WTC11 (cell line): ENCODE measurements at regions not wholly inside any gene's neighbourhood (a gene's known extent, or its start where the extent isn't known, plus 50 kb on each side); places are given as distances from the start of the nearest gene placed in this dataset.

Experiments used
- ATAC-seq: fragments of 200-7000 bp; cut with Tn5 transposase; 2 replicates; pipeline ENCODE4 v1.10.0; 2021; ENCODE audit warnings: mild to moderate bottlenecking, moderate library complexity
- CTCF ChIA-PET: fragments of 300-600 bp; sonication (Branson Sonifier 250); formaldehyde crosslinking; loops from one replicate; lab custom pipeline; 2021; ENCODE audit warnings: antibody characterized with exemption; lab: Charles Lee
- POLR2A ChIA-PET: fragments of 350-600 bp; sonication (Branson Sonifier 250); formaldehyde crosslinking; loops from one replicate; lab custom pipeline; 2021; ENCODE audit warnings: antibody characterized with exemption; lab: Charles Lee
- DNase-seq: peaks from one replicate; pipeline ENCODE4 v3.0.0; 2021; ENCODE audit warnings: low spot score
- H3K27ac Mint-ChIP-seq: 2 replicates; pipeline ENCODE4 v1.8.0; 2021; ENCODE audit warnings: mixed read lengths
- H3K27me3 Mint-ChIP-seq: 2 replicates; pipeline ENCODE4 v1.8.0; 2021; ENCODE audit warnings: low read depth, mild to moderate bottlenecking, moderate library complexity, mixed read lengths
- H3K36me3 Mint-ChIP-seq: 2 replicates; pipeline ENCODE4 v1.8.0; 2021; ENCODE audit warnings: mixed read lengths
- H3K4me1 Mint-ChIP-seq: 2 replicates; pipeline ENCODE4 v1.8.0; 2022; ENCODE audit warnings: mixed read lengths
- H3K4me3 Mint-ChIP-seq: 2 replicates; pipeline ENCODE4 v1.8.0; 2021; ENCODE audit warnings: mild to moderate bottlenecking, moderate library complexity, mixed read lengths
- H3K9me3 Mint-ChIP-seq: 2 replicates; pipeline ENCODE4 v1.8.0; 2021; ENCODE audit warnings: mixed read lengths
- GRHL2 ChIP-seq: fragments of 250-450 bp; sonication (Bioruptor Pico); IDR thresholded peaks from 2 replicates; pipeline ENCODE4 v1.8.0; 2022; ENCODE audit warnings: mild to moderate bottlenecking, moderate library complexity; ENCODE audit not compliant: insufficient replicate concordance, severe bottlenecking
- NFE2L1 ChIP-seq: sonication (generic); formaldehyde crosslinking; IDR thresholded peaks from 2 replicates; pipeline ENCODE4 v1.8.1; 2023; ENCODE audit warnings: missing genetic modification reagents
- NR1H2 ChIP-seq: sonication (generic); formaldehyde crosslinking; IDR thresholded peaks from 2 replicates; pipeline ENCODE4 v1.9.0; 2021; ENCODE audit warnings: mild to moderate bottlenecking, moderate library complexity, missing genetic modification reagents
- TEAD1 ChIP-seq: sonication (generic); formaldehyde crosslinking; IDR thresholded peaks from 2 replicates; pipeline ENCODE4 v1.8.0; 2022; ENCODE audit warnings: mild to moderate bottlenecking, missing genetic modification reagents
- ZNF232 ChIP-seq: sonication (generic); formaldehyde crosslinking; IDR thresholded peaks from 2 replicates; pipeline ENCODE4 v1.8.0; 2022; ENCODE audit warnings: mild to moderate bottlenecking, missing genetic modification reagents
- TF ChIP-seq, protein P1 (sequence below): sonication (generic); formaldehyde crosslinking; IDR thresholded peaks from 2 replicates; pipeline ENCODE4 v1.8.0; 2022; ENCODE audit warnings: mild to moderate bottlenecking, missing genetic modification reagents
- TF ChIP-seq, protein P2 (sequence below): sonication (generic); formaldehyde crosslinking; IDR thresholded peaks from 2 replicates; pipeline ENCODE4 v1.8.1; 2023; ENCODE audit warnings: mild to moderate bottlenecking, missing genetic modification reagents
- TF ChIP-seq, protein P3 (sequence below): sonication (generic); formaldehyde crosslinking; IDR thresholded peaks from 2 replicates; pipeline ENCODE4 v1.8.1; 2023; ENCODE audit warnings: mild to moderate bottlenecking, missing genetic modification reagents, borderline replicate concordance
- TF ChIP-seq, protein P4 (sequence below): sonication (generic); formaldehyde crosslinking; IDR thresholded peaks from 2 replicates; pipeline ENCODE4 v1.8.0; 2023; ENCODE audit warnings: mild to moderate bottlenecking, missing genetic modification reagents
- TF ChIP-seq, protein P5 (sequence below): sonication (generic); formaldehyde crosslinking; conservative IDR thresholded peaks from 2 replicates; pipeline ENCODE4 v1.8.1; 2023; ENCODE audit warnings: mild to moderate bottlenecking, low read depth, missing genetic modification reagents, moderate library complexity

DNA sequence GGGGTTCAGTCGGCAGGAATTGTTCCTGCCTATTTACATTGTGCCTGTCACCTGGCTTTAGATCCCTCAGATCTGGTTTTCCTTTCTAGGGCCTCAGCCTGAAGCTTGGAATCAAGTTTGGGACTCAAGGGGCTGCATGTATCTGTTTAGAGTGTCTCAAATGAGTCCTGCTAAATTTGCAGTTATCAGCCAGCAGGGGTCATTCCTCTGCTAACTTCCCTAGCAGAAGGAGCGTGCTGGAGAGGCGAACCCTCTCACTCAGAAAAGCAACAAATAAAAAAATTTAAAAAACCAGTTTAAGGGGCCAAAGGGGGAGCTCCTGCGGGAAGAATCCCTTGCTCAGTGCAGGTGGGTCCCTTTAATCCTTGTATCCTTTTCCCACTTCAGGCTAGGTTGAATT lies 1220.2 kb downstream of the JRKL start (continued):
- TF ChIP-seq, protein P1, sequence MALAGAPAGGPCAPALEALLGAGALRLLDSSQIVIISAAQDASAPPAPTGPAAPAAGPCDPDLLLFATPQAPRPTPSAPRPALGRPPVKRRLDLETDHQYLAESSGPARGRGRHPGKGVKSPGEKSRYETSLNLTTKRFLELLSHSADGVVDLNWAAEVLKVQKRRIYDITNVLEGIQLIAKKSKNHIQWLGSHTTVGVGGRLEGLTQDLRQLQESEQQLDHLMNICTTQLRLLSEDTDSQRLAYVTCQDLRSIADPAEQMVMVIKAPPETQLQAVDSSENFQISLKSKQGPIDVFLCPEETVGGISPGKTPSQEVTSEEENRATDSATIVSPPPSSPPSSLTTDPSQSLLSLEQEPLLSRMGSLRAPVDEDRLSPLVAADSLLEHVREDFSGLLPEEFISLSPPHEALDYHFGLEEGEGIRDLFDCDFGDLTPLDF (CRISPR knock-in tag): no peak
- TF ChIP-seq, protein P2, sequence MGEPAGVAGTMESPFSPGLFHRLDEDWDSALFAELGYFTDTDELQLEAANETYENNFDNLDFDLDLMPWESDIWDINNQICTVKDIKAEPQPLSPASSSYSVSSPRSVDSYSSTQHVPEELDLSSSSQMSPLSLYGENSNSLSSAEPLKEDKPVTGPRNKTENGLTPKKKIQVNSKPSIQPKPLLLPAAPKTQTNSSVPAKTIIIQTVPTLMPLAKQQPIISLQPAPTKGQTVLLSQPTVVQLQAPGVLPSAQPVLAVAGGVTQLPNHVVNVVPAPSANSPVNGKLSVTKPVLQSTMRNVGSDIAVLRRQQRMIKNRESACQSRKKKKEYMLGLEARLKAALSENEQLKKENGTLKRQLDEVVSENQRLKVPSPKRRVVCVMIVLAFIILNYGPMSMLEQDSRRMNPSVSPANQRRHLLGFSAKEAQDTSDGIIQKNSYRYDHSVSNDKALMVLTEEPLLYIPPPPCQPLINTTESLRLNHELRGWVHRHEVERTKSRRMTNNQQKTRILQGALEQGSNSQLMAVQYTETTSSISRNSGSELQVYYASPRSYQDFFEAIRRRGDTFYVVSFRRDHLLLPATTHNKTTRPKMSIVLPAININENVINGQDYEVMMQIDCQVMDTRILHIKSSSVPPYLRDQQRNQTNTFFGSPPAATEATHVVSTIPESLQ (CRISPR knock-in tag): no peak
- TF ChIP-seq GRHL2 (CRISPR knock-in tag): no peak
- TF ChIP-seq, protein P3, sequence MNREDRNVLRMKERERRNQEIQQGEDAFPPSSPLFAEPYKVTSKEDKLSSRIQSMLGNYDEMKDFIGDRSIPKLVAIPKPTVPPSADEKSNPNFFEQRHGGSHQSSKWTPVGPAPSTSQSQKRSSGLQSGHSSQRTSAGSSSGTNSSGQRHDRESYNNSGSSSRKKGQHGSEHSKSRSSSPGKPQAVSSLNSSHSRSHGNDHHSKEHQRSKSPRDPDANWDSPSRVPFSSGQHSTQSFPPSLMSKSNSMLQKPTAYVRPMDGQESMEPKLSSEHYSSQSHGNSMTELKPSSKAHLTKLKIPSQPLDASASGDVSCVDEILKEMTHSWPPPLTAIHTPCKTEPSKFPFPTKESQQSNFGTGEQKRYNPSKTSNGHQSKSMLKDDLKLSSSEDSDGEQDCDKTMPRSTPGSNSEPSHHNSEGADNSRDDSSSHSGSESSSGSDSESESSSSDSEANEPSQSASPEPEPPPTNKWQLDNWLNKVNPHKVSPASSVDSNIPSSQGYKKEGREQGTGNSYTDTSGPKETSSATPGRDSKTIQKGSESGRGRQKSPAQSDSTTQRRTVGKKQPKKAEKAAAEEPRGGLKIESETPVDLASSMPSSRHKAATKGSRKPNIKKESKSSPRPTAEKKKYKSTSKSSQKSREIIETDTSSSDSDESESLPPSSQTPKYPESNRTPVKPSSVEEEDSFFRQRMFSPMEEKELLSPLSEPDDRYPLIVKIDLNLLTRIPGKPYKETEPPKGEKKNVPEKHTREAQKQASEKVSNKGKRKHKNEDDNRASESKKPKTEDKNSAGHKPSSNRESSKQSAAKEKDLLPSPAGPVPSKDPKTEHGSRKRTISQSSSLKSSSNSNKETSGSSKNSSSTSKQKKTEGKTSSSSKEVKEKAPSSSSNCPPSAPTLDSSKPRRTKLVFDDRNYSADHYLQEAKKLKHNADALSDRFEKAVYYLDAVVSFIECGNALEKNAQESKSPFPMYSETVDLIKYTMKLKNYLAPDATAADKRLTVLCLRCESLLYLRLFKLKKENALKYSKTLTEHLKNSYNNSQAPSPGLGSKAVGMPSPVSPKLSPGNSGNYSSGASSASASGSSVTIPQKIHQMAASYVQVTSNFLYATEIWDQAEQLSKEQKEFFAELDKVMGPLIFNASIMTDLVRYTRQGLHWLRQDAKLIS (CRISPR knock-in tag): no peak
- TF ChIP-seq, protein P4, sequence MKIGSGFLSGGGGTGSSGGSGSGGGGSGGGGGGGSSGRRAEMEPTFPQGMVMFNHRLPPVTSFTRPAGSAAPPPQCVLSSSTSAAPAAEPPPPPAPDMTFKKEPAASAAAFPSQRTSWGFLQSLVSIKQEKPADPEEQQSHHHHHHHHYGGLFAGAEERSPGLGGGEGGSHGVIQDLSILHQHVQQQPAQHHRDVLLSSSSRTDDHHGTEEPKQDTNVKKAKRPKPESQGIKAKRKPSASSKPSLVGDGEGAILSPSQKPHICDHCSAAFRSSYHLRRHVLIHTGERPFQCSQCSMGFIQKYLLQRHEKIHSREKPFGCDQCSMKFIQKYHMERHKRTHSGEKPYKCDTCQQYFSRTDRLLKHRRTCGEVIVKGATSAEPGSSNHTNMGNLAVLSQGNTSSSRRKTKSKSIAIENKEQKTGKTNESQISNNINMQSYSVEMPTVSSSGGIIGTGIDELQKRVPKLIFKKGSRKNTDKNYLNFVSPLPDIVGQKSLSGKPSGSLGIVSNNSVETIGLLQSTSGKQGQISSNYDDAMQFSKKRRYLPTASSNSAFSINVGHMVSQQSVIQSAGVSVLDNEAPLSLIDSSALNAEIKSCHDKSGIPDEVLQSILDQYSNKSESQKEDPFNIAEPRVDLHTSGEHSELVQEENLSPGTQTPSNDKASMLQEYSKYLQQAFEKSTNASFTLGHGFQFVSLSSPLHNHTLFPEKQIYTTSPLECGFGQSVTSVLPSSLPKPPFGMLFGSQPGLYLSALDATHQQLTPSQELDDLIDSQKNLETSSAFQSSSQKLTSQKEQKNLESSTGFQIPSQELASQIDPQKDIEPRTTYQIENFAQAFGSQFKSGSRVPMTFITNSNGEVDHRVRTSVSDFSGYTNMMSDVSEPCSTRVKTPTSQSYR (CRISPR knock-in tag): no peak
- TF ChIP-seq, protein P5, sequence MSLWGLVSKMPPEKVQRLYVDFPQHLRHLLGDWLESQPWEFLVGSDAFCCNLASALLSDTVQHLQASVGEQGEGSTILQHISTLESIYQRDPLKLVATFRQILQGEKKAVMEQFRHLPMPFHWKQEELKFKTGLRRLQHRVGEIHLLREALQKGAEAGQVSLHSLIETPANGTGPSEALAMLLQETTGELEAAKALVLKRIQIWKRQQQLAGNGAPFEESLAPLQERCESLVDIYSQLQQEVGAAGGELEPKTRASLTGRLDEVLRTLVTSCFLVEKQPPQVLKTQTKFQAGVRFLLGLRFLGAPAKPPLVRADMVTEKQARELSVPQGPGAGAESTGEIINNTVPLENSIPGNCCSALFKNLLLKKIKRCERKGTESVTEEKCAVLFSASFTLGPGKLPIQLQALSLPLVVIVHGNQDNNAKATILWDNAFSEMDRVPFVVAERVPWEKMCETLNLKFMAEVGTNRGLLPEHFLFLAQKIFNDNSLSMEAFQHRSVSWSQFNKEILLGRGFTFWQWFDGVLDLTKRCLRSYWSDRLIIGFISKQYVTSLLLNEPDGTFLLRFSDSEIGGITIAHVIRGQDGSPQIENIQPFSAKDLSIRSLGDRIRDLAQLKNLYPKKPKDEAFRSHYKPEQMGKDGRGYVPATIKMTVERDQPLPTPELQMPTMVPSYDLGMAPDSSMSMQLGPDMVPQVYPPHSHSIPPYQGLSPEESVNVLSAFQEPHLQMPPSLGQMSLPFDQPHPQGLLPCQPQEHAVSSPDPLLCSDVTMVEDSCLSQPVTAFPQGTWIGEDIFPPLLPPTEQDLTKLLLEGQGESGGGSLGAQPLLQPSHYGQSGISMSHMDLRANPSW: no peak
- TF ChIP-seq, all 79 proteins: peak for 0

DNA sequence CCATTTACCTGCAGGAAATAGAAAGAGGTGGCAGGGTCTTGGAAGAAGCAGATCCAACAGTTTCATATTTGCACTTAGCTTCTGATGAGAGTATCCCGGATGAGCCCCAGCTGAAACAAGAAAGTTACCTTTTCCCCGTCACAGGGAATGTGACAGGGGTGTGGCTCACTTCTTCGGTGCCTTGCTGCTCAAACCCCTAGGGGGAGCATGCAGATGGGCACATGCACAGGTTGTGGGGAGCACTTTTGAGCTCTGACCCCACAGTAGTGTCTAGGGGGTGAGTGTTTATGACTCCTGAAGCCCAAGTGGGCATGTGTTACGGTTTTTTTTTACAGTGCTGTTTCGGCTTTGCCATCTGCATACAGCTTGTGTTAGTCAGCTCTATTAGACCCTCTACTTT lies 1221.0 kb downstream of the JRKL start:
- Mint-ChIP-seq H3K36me3 (peaks cover 11% of the 10 kb centered on the region), H3K4me3 (no peak overlapping the region), H3K9me3 (peaks cover 16% of the 10 kb centered on the region), H3K4me1 (peaks cover 4% of the 10 kb centered on the region; the same call in 1 of the 2 replicates), H3K27me3 (no peaks in the 10 kb centered on the region; the same call in 1 of the 2 replicates)
- ATAC-seq (peak; percentile 77), DNase-seq (peak; percentile 32)
- POLR2A ChIA-PET: no interaction called here
- CTCF ChIA-PET: interaction anchor here (1.1 to 1.5 kb wide), 3 partner anchors 15 to 1147 kb away, joined by 3 to 5 read pairs (median 3); no protein-coding TSS in a partner anchor
- TF ChIP-seq NR1H2 (CRISPR knock-in tag) (no peak), NFE2L1 (no peak), ZNF232 (CRISPR knock-in tag) (0 out of 2 replicates have a peak, but pooled peaks have one; percentile 11), TEAD1 (CRISPR knock-in tag) (no peak)
- TF ChIP-seq, all 79 proteins: peak for 1
- H3K27ac Mint-ChIP-seq: no peak overlapping the region
